ENCODE measurements at regions not wholly inside any gene's neighbourhood (a gene's known extent, or its start where the extent isn't known, plus 50 kb on each side); places are given as distances from the start of the nearest gene placed in this dataset.

- no peak for DNase-seq
Measured at GRCh38 chr1:172810480-172811175, 151.7 kb downstream of the FASLG start.

DNA sequence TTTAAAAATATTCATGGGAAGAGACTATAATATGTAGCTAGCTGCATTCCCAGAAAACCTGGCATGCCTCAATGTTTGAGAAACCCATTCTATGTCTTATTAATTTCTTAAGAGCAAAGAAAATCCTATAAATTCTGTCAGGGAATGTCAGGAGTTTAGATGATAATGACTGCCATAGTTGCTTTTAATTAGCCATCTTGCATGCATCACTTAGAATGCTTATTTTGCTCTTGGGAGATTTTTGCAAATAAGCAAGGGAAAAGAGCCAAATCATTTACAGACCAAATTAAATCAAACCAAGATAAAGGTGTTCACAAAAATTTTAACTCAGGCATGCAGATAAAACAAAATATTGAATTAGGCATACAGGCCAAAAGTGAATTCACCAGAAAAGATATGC is 152.8 kb downstream of the FASLG start:
- no peak for DNase-seq

DNA sequence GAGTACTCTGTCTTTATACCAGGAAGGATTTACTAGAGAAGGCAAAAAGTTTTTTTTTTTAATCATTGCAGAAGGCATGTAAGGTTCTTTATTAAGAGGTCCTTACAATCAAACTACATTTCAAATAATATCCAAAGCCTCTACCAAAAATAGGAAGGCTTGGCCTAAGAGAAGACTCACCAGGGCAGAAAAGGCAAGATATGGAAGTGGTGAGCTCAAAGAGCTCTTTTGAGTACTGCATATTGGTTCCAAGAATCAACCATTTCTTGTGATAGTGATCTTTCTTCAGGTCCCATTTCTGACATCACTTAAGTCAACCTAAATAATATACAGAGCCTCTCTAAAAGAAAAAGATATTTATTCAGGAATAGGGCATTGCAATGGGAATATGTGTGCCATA is 153.2 kb downstream of the FASLG start:
- DNase-seq, result no peak

DNA sequence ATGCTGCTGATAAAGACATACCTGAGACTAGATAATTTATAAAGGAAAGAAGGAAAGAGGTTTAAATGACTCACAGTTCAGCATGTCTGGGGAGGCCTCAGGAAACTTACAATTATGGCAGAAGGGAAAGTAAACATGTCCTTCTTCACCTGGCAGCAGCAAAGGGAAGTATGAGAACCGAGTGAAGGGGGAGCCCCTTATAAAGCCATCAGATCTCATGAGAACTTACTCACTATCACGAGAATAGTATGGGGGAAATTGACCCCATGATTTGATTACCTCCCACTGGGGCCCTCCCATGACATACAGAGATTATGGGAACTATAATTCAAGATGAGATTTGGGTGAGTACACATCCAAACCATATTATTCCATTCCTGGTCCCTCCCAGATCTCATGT is 154.4 kb downstream of the FASLG start:
- DNase-seq, result no peak

DNA sequence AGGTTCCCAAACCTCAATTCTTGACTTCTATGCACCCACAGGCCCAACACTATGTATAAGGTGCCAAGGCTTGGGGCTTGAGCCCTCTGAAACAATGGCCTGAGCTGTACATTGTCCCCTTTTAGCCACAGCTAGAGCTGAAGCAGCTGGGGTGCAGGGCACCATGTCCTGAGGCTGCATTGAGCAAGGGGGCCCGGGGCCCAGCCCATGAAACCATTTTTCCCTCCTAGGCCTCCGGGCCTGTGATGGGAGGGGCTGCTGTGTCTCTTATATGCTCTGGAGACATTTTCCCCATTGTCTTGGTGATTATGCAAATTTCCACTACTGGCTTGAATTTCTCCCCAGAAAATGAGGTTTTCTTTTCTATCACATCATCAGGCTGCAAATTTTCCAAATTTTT is 155.5 kb downstream of the FASLG start:
- DNase-seq, result no peak

DNA sequence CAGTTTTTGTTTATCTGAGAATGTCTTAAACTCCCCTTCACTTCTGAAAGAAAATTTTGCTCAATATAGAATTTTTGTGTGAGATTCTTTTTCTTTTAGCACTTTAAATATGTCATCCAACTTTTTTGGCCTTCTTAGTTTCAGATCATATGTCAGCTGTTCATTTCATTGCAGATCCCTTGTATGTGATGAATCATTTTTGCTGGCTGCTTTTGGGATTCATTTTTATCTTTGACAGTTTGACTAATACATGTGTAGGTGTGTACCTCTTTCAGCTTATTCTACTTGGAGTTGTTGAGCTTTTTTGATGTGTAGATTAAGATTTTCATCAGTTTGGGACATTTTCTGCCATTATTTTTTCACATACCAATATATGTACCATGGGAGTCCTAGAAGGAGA is 156.8 kb downstream of the FASLG start:
- no peak for DNase-seq

DNA sequence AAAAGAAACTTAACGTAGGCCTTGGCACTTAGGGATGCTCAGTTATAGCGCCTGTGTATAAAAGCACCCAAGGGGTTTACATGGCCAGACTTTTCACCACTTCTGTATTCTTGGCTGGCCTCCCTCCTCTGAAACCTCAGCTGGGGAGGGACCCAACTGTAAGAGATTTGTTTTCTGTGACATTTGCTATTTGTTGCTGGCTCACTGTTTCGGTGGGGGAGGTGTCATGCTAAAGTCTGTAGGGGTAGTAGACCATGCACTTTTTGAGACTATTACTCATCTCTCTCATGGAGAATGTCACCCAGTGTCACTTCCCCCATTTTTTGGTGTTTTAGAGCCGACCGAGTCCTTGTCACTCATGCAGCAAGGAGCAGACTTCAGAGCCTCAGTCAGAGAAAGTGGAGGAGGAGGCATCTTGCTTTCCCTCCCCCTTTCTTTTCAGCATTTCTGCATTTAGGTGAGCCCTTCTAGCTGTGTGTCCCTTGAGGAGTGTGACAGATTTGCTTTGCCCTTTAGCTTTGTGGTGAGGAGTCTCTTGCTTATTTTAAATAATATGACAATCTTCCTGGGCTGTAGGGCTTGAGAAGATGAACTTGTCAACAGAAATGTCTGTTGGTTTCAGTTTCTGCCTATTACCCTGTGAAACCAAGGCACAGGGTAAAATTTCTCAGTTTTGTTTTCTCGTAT is 160.1 kb downstream of the FASLG start:
- peak; percentile 43 for DNase-seq

- DNase-seq, result no peak
Measured at GRCh38 chr1:172820475-172821158, 161.7 kb downstream of the FASLG start.

DNA sequence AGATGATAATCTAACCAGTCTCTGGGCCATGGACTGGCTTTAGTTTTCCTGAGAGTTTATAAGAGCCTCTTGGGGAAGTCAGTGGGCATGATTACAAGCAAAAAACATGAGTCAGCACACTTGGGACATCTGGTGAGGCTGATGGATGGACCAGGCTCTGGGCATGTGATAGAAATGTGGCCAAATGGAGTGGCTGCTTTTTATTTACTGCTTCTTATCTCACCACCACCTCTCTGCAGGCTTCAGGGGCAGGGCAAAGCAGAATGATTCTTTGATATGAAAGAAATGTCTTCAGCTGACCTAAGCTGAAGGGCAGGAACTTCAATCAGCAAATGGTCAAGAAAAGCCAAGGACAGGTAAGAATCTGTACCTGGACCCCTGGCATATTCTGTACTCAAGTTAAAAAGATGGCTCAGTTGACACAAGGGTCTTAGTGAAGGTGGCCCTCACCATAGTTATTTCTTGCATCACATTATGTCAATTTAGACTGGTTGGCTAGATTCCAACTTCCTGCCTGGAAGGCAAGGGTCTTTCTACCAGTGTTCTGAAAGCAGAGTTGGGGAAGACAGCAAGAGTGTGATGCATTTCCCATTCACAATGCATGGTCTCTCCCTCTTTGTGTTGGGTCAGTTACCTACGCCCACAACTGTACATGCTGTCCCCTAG is 162.8 kb downstream of the FASLG start:
- no peak for DNase-seq

DNA sequence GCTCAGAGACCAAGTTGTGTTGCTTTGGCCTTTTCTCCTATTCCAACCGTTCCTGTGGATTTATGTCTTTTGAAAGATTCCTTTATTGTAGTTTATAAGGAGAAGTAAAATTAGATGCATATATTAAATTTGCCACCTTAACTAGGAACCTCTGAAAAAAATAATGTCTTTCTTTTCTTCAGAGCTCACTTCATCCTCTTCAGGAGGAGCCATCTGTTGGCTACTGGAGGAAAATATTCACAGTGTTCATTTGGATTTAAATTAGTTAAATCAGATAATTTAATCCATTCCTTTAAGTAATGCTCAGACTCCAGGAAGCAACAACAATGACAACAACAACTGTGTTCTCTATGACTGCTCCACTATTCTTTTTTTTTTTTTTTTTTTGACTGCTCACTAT is 164.0 kb downstream of the FASLG start:
- DNase-seq, result no peak

DNA sequence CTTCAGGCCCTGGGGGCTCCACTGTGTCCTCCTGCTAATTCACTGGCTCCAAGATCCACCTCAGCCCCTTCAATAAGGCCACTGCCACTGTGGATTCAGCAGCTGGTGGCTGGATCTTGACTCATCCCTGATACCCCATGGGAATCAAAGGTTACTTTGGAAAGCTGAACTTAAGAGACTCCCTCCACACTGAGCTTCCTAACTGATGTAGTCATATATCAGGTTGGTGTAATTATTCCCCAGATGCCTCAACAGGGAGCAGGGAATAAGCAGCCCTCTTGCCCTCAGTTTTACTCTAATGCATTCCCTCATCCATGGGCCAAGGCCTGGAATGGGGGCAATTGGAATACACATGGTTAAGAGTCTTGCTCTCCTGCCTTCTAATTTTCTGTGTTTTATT is 164.6 kb downstream of the FASLG start:
- DNase-seq, result no peak

DNA sequence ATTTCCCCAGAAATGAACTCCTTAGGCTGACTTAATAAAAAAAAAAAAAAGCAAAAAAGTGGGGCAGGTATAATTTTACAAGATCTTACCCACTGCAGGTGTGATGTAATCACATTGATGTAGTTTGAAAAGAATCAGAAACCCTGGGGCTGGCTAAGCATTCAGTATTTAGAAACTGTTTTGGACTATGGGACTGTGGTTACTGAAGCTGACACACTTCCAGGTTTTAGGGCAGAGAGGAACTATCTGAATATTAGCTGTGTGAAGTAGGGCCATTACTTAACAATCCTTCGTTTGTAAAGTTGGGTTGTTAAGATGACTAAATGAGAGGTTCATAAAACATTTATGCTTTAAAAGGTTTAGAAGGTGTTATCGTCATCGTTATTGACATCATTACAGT is 165.3 kb downstream of the FASLG start:
- DNase-seq, result no peak

GRCh38 chr1:172826096-172826741 is 167.3 kb downstream of the FASLG start:
- DNase-seq, result no peak

DNA sequence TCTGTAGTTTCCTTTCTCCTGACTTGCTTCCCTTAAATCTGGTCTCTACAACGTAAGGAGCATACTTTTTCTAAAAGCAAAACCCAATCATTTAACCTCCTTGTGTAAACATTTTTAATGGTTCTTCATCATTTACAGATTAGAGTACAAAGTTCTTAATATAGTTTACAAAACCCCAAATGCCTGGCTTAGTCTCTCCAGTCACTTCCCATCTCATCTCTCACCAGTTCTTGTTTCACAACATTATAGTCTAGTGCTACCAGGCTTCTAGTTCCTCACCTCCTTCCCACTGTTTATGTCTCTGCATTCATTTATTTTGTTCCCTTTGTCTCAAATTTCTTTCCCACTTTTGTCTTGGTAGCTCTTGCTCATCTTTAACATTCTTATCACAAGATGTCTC is 168.4 kb downstream of the FASLG start:
- DNase-seq, result no peak

DNA sequence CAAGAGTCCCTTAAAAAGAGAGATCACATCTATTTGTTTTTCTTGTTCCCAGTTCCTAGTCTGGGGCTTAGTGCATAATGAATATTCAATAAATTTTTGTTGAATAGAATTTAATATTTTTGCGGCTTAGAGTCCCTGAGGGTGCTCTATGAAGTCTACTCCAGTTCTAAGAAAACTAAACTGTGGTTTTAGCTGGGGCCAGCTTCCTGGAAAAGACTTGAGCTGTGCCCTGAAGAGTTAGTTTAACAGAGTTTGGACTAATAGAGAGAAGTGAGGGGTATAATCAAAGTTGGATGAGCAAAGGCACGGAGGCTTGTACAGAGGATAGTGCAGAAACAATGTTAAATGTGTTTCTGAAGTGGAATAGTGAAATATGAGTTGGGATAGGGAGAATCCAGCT is 168.9 kb downstream of the FASLG start:
- DNase-seq, result no peak

DNA sequence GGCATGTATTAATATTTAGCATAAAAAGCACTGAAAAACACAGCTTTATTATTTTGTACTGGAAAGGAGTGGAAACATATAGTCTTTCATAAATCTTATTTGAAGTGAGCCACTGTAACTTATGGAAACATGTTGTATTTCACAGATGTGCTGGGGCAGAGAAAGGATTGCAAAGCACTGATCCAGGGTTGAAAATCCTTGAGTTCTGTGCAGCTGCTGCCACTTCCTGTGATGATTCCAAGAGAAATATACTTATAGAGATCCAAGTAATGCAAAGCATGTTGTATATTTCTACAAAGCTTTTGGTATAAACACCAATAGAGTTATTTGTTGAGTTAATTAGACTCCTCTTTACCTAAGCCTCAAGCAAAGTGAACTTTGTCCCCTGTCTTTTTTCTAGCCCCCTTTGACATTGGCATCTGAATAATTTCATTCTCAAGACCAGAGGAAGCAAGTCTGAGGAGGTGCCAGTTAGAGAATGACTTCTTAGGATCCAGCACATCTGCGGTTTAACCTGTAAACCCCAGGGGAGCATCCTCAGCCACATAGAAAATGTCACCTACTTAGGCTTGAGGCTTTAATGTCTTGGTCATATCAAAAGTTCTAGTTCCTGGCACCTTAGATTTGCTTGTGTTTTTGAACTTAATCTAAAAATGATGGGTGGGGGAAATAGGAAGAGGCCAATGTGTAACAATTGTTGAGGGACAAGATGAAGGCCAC is 173.3 kb downstream of the FASLG start:
- DNase-seq, result no peak

- DNase-seq, result no peak
Measured at GRCh38 chr1:172833954-172834353, 175.1 kb downstream of the FASLG start.

DNA sequence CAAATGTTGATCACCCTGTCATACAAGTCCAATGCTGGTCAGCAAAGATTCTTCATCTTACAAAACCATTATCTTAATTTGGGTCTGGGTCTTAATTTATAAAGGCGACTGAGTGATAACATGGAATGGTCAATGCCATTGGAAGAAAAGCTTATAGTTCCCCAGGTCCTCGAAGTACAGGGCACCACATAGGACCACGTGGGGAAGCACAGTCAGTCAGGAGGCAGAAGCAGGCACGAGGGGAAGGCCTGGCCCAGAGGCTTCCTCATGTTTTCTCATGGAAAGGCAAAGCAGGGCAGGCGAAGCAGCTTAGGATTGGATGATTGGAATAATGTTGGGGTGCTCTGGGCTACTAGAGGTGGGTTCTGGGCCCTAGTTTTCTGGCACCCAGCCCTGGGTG is 175.7 kb downstream of the FASLG start:
- DNase-seq, result no peak

DNA sequence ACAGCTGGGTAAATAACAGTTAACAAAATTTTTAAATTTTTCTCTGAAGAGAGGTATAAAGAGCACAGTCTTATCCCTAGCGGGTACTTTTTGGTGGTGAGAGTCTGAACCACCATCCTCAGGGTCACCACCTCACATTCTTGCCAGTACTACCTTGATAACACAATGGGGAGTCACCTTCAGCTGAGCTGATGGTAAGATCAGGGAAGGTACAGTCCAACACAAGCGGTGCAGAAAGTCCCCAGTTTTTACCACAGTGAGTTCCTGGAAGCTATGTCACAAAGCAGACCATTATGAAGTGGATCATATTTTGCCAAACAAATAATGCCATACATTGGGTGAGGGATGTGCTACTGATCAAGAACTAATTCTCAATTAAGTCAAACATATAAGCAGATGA is 176.9 kb downstream of the FASLG start:
- DNase-seq, result no peak

GRCh38 chr1:172837816-172838679 is 179.1 kb downstream of the FASLG start:
- DNase-seq, result no peak

GRCh38 chr1:172838680-172839313 is 179.9 kb downstream of the FASLG start:
- DNase-seq, result no peak

Measured in activated CD4-positive, CD25-positive, alpha-beta regulatory T cell treated with anti-CD3 and anti-CD28 coated beads, Interleukin-2, amount 50 U/mL, for 72 hours (primary cell).